H1 (cell line): ENCODE measurements at regions not wholly inside any gene's neighbourhood (a gene's known extent, or its start where the extent isn't known, plus 50 kb on each side); places are given as distances from the start of the nearest gene placed in this dataset.

Source experiments
- CTCF ChIA-PET: fragments of 300-600 bp; sonication (Branson Sonifier 250); formaldehyde crosslinking; loops from one replicate; lab custom pipeline; 2021; ENCODE audit not compliant: partially characterized antibody; lab: Charles Lee
- POLR2A ChIA-PET: fragments of 300-600 bp; sonication (Branson Sonifier 250); formaldehyde crosslinking; loops from one replicate; lab custom pipeline; 2021; ENCODE audit warnings: inconsistent platforms; ENCODE audit not compliant: partially characterized antibody; lab: Charles Lee
- DNase-seq, 2 experiments: peaks; one replicate each; pipeline versions ENCODE4 v3.0.0 to v3.0.0-alpha.2; 2010 to 2022; ENCODE audit warnings: low spot score in 2 of 2, low read depth in 1 of 2, mixed read lengths in 1 of 2
- FAIRE-seq: peaks from 2 replicates; lab custom pipeline; 2011; peaks lifted over from hg19 to GRCh38; lab: Jason Lieb, UNC
- H2AFZ ChIP-seq: 2 replicates; pipeline ENCODE4 v1.8.1; 2012; ENCODE audit warnings: low read length, inconsistent platforms
- H2AK5ac ChIP-seq: 2 replicates; pipeline ENCODE4 v1.6.1; 2013; ENCODE audit warnings: low read depth, low read length
- H2BK120ac ChIP-seq: replicated peaks from 2 replicates; pipeline ENCODE3; 2013; ENCODE audit warnings: low read depth, low read length, inconsistent platforms
- H2BK12ac ChIP-seq: 2 replicates; pipeline ENCODE4 v1.6.1; 2013; ENCODE audit warnings: low read depth, low read length
- H2BK15ac ChIP-seq: 2 replicates; pipeline ENCODE4 v1.6.1; 2013; ENCODE audit warnings: low read length
- H2BK20ac ChIP-seq: 2 replicates; pipeline ENCODE4 v1.6.1; 2013; ENCODE audit warnings: low read length
- H2BK5ac ChIP-seq: 2 replicates; pipeline ENCODE4 v1.6.1; 2013; ENCODE audit warnings: low read depth, low read length
- H3K14ac ChIP-seq: 2 replicates; pipeline ENCODE4 v1.6.1; 2013; ENCODE audit warnings: inconsistent platforms; ENCODE audit not compliant: insufficient read length
- H3K18ac ChIP-seq: 2 replicates; pipeline ENCODE4 v1.6.1; 2013; ENCODE audit warnings: low read length; ENCODE audit errors: extremely low read depth
- H3K23ac ChIP-seq: 2 replicates; pipeline ENCODE4 v1.6.1; 2013; ENCODE audit warnings: inconsistent platforms; ENCODE audit not compliant: insufficient read length
- H3K23me2 ChIP-seq: 2 replicates; pipeline ENCODE4 v1.6.1; 2013; ENCODE audit warnings: low read depth, low read length
- H3K27ac ChIP-seq: 2 replicates; pipeline ENCODE4 v1.6.1; 2011; ENCODE audit warnings: low read depth, low read length, inconsistent platforms
- H3K27me3 ChIP-seq, 4 experiments: replicated peaks in 1 of 4; 1 replicate in 1 of 4; 2 replicates in 3 of 4; pipeline versions ENCODE4 v1.6.1 to v1.8.1; 2011 to 2013; ENCODE audit warnings: low read length in 3 of 4, mild to moderate bottlenecking in 3 of 4, inconsistent platforms in 2 of 4, mixed read lengths in 2 of 4, moderate library complexity in 1 of 4; ENCODE audit not compliant: control insufficient read depth in 3 of 4, insufficient read depth in 3 of 4; ENCODE audit errors: extremely low read depth in 1 of 4
- H3K36me3 ChIP-seq, 4 experiments: 2 replicates each; pipeline versions ENCODE4 v1.6.1 to v1.8.1; 2011 to 2013; ENCODE audit warnings: mild to moderate bottlenecking in 4 of 4, low read length in 3 of 4, moderate library complexity in 2 of 4, control low read depth in 1 of 4, inconsistent platforms in 1 of 4; ENCODE audit not compliant: insufficient read depth in 4 of 4, control insufficient read depth in 2 of 4
- H3K4ac ChIP-seq: replicated peaks from 2 replicates; pipeline ENCODE3; 2013; ENCODE audit warnings: low read length, low read depth, mixed read lengths, inconsistent platforms; ENCODE audit not compliant: insufficient read length
- H3K4me1 ChIP-seq, 4 experiments: replicated peaks in 1 of 4; 1 replicate in 1 of 4; 2 replicates in 3 of 4; pipeline versions ENCODE4 v1.6.1 to v1.8.1; 2011 to 2013; ENCODE audit warnings: low read length in 3 of 4, inconsistent platforms in 2 of 4, mixed read lengths in 1 of 4; ENCODE audit not compliant: insufficient read depth in 4 of 4, control insufficient read depth in 3 of 4
- H3K4me2 ChIP-seq, 2 experiments: 2 replicates each; pipeline versions ENCODE4 v1.6.1 to v1.8.1; 2011 to 2013; ENCODE audit warnings: low read depth in 2 of 2, low read length in 2 of 2, control low read depth in 1 of 2, inconsistent platforms in 1 of 2, mild to moderate bottlenecking in 1 of 2; ENCODE audit not compliant: insufficient read depth in 1 of 2
- H3K4me3 ChIP-seq, 4 experiments: fragments of 200-600, 300-600 bp in 1 of 4; sonication (generic), shearing (Covaris generic), sonication (Bioruptor Twin) in 1 of 4; 2 replicates each; pipeline versions ENCODE4 v1.5.1 to v1.8.1; 2011 to 2016; ENCODE audit warnings: low read length in 4 of 4, low read depth in 3 of 4, control low read depth in 2 of 4, inconsistent platforms in 2 of 4, mild to moderate bottlenecking in 2 of 4, mixed read lengths in 1 of 4, moderate library complexity in 1 of 4; ENCODE audit not compliant: insufficient read depth in 2 of 4; ENCODE audit errors: extremely low read depth in 1 of 4
- H3K56ac ChIP-seq: replicated peaks from 2 replicates; pipeline ENCODE3; 2013; ENCODE audit warnings: low read depth, mild to moderate bottlenecking, mixed read lengths, low read length, inconsistent platforms; ENCODE audit not compliant: insufficient read length
- H3K79me1 ChIP-seq: 2 replicates; pipeline ENCODE4 v1.6.1; 2013; ENCODE audit warnings: low read depth, low read length, control low read depth
- H3K79me2 ChIP-seq, 2 experiments: 2 replicates each; pipeline versions ENCODE4 v1.6.1 to v1.8.1; 2012 to 2013; ENCODE audit warnings: low read length in 2 of 2, mild to moderate bottlenecking in 2 of 2, inconsistent platforms in 1 of 2; ENCODE audit not compliant: insufficient read depth in 2 of 2, control insufficient read depth in 1 of 2
- H3K9ac ChIP-seq, 4 experiments: replicated peaks in 1 of 4; 1 replicate in 1 of 4; 2 replicates in 3 of 4; pipeline versions ENCODE4 v1.6.1 to v1.8.1; 2011 to 2013; ENCODE audit warnings: low read depth in 3 of 4, low read length in 3 of 4, control low read depth in 2 of 4, mild to moderate bottlenecking in 2 of 4, moderate library complexity in 2 of 4, inconsistent platforms in 1 of 4; ENCODE audit errors: extremely low read depth in 1 of 4
- H3K9me3 ChIP-seq, 2 experiments: 2 replicates each; pipeline versions ENCODE4 v1.6.1 to v1.8.1; 2012 to 2013; ENCODE audit warnings: mild to moderate bottlenecking in 2 of 2, moderate library complexity in 2 of 2, control low read depth in 1 of 2, inconsistent platforms in 1 of 2, low read depth in 1 of 2, low read length in 1 of 2, mixed read lengths in 1 of 2; ENCODE audit not compliant: insufficient read depth in 2 of 2
- H4K20me1 ChIP-seq, 2 experiments: replicated peaks in 1 of 2; 2 replicates each; pipeline versions ENCODE3 to v1.8.1; 2011 to 2013; ENCODE audit warnings: inconsistent platforms in 2 of 2, low read length in 2 of 2, mild to moderate bottlenecking in 1 of 2; ENCODE audit not compliant: insufficient read depth in 2 of 2, control insufficient read depth in 1 of 2
- H4K5ac ChIP-seq: 2 replicates; pipeline ENCODE4 v1.6.1; 2013; ENCODE audit warnings: low read length, low read depth, mixed read lengths, inconsistent platforms; ENCODE audit not compliant: insufficient read length
- H4K8ac ChIP-seq: 2 replicates; pipeline ENCODE4 v1.8.0; 2013; ENCODE audit warnings: mild to moderate bottlenecking, moderate library complexity, low read length, inconsistent platforms; ENCODE audit not compliant: insufficient read depth; ENCODE audit errors: extremely low read depth
- H4K91ac ChIP-seq: replicated peaks from 2 replicates; pipeline ENCODE3; 2013; ENCODE audit warnings: low read length, mixed read lengths, inconsistent platforms; ENCODE audit not compliant: insufficient read length
- GABPA ChIP-seq: IDR thresholded peaks from 2 replicates; pipeline ENCODE4 v1.6.1; 2011; ENCODE audit warnings: mild to moderate bottlenecking, low read length, moderate library complexity, borderline replicate concordance; ENCODE audit not compliant: insufficient read depth
- HDAC2 ChIP-seq, 2 experiments: fragments of 300-600 bp in 1 of 2; sonication (generic) in 1 of 2; IDR thresholded peaks; 2 replicates each; pipeline ENCODE4 v1.6.1; 2011 to 2012; ENCODE audit warnings: low read depth in 2 of 2, low read length in 2 of 2, mild to moderate bottlenecking in 2 of 2, moderate library complexity in 2 of 2, borderline replicate concordance in 1 of 2, inconsistent platforms in 1 of 2
- POLR2AphosphoS5 ChIP-seq: IDR thresholded peaks from 2 replicates; pipeline ENCODE4 v1.6.1; 2011; ENCODE audit warnings: low read depth, low read length
- POU5F1 ChIP-seq: IDR thresholded peaks from 2 replicates; pipeline ENCODE4 v1.6.1; 2011; ENCODE audit warnings: low read depth, mild to moderate bottlenecking, low read length, moderate library complexity
- RAD21 ChIP-seq, 2 experiments: IDR thresholded peaks in 1 of 2; conservative IDR thresholded peaks in 1 of 2; 2 replicates each; pipeline ENCODE4 v1.6.1; 2011; ENCODE audit warnings: low read depth in 2 of 2, low read length in 2 of 2, improper control_type of control experiment in 1 of 2, inconsistent platforms in 1 of 2, mild to moderate bottlenecking in 1 of 2, moderate library complexity in 1 of 2
- YY1 ChIP-seq: IDR thresholded peaks from 2 replicates; pipeline ENCODE4 v1.6.1; 2011; ENCODE audit warnings: low read depth, mild to moderate bottlenecking, low read length
- WGBS, 2 experiments: shearing (Covaris generic) in 1 of 2; methylation state at CpG; one replicate each; pipeline versions ENCODE4 v1.1.6 to v1.1.7; 2013 to 2015; ENCODE audit warnings: low lambda C conversion rate in 2 of 2, mixed read lengths in 2 of 2, inconsistent platforms in 1 of 2, low coverage in 1 of 2, missing lambda C conversion rate in 1 of 2; ENCODE audit not compliant: insufficient replicate concordance in 2 of 2, insufficient coverage in 1 of 2, insufficient read length in 1 of 2; ENCODE audit errors: extremely low coverage in 1 of 2, missing lambda C conversion rate in 1 of 2; 5-methylcytosine and 5-hydroxymethylcytosine counted together

DNA sequence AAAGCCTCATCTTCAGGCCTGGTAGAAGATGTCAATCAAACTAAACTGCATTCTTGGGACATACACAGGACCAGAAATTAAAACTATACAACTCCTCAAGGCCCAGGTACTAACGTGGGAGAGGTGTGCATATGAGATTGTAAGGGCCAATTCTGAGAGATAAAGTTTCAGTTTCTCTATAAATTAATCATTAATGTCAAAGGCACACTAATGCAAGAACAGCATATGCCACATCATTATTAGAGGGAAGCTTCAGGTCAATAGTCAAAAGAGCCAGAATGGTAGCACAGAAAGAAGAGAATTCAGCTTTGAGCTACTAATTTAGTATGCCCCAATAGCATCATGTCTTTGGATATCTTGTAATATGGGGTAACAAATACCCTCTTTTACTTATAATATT, 744.9 kb upstream of the MGAT4C start:
- ChIA-PET CTCF (no interaction called here), POLR2A (no interaction called here)
- Histone ChIP-seq H3K23me2 (no peaks in the 10 kb centered on the region; the same call in 1 of the 2 replicates), H3K36me3 (no peaks in the 10 kb centered on the region), H2BK12ac (no peak overlapping the region), H2AFZ (no peak overlapping the region), H3K18ac (no peak overlapping the region), H4K20me1 (no peaks in the 10 kb centered on the region), H3K4me2 (no peak overlapping the region), H3K4me1 (no peaks in the 10 kb centered on the region), H4K5ac (no peak overlapping the region), H2AK5ac (no peak overlapping the region), H2BK20ac (no peak overlapping the region), H4K91ac (no peak overlapping the region), H3K23ac (no peak overlapping the region), H3K9ac (no peak overlapping the region), H2BK120ac (no peak overlapping the region), H3K56ac (no peak overlapping the region), H3K4ac (no peak overlapping the region), H3K27ac (no peak overlapping the region), H3K27me3 (no peaks in the 10 kb centered on the region), H3K79me1 (no peaks in the 10 kb centered on the region), H3K79me2 (no peaks in the 10 kb centered on the region), H3K9me3 (peaks cover 15 to 23% of the 10 kb centered on the region in 2 experiments), H3K14ac (no peak overlapping the region), H3K4me3 (no peak overlapping the region), H2BK15ac (no peak overlapping the region), H2BK5ac (no peak overlapping the region), H4K8ac (no peak overlapping the region)
- no peak for TF ChIP-seq HDAC2 (IDR thresholded peaks at IDR 0.05; ENCODE audit: borderline replicate concordance in 1 of 2, low read depth in 2 of 2, low read length in 2 of 2)
- no peak for TF ChIP-seq POU5F1
- no peak for TF ChIP-seq YY1
- no peak for TF ChIP-seq POLR2AphosphoS5
- no peak for TF ChIP-seq RAD21 (IDR thresholded peaks at IDR 0.05 in 1 of 2, conservative IDR thresholded peaks at IDR 0.05 in 1 of 2; ENCODE audit: low read depth in 2 of 2, low read length in 2 of 2)
- no peak for TF ChIP-seq GABPA
- FAIRE-seq: no peak
- 88% methylated on average over 1 of the region's 1 CpG; no CpG with 5 or more reads in 1 of the 2 experiments for whole genome bisulfite sequencing, 2 experiments
- no peak for DNase-seq
